Calu3 (cell line): ENCODE measurements at regions not wholly inside any gene's neighbourhood (a gene's known extent, or its start where the extent isn't known, plus 50 kb on each side); places are given as distances from the start of the nearest gene placed in this dataset.
"Not testable (repeated sequence)": the region's sequence is repeated elsewhere in the genome, so short reads cannot be mapped to it uniquely, and the experiment has no call there.

Experiments used
- BruUV-seq: library from RNA; stranded (reverse); fragments of 400-500 nt; replicated peaks from 2 replicates; lab custom pipeline; 2021; lab: Mats Ljungman, UMichigan
- CTCF ChIA-PET: fragments of 300-600 bp; sonication (Branson Sonifier 250); formaldehyde crosslinking; loops from one replicate; lab custom pipeline; 2022; ENCODE audit warnings: antibody characterized with exemption; lab: Charles Lee
- DNase-seq: peaks from one replicate; pipeline ENCODE4 v3.0.0; 2022
- H3K27ac Mint-ChIP-seq: one replicate; pipeline ENCODE4 v1.8.0; 2022; ENCODE audit warnings: mixed read lengths; ENCODE audit not compliant: unreplicated experiment
- H3K27me3 Mint-ChIP-seq: one replicate; pipeline ENCODE4 v1.8.0; 2022; ENCODE audit warnings: mixed read lengths; ENCODE audit not compliant: unreplicated experiment
- H3K36me3 Mint-ChIP-seq: one replicate; pipeline ENCODE4 v1.8.0; 2022; ENCODE audit warnings: mild to moderate bottlenecking, moderate library complexity, mixed read lengths; ENCODE audit not compliant: insufficient read depth, unreplicated experiment
- H3K4me1 Mint-ChIP-seq: one replicate; pipeline ENCODE4 v1.8.0; 2022; ENCODE audit warnings: mild to moderate bottlenecking, low read depth, mixed read lengths; ENCODE audit not compliant: unreplicated experiment
- H3K4me3 Mint-ChIP-seq: one replicate; pipeline ENCODE4 v1.8.0; 2022; ENCODE audit warnings: mild to moderate bottlenecking, low read depth, moderate library complexity, mixed read lengths; ENCODE audit not compliant: unreplicated experiment
- H3K9me3 Mint-ChIP-seq: one replicate; pipeline ENCODE4 v1.8.0; 2022; ENCODE audit warnings: low read depth, mixed read lengths; ENCODE audit not compliant: unreplicated experiment
- intact Hi-C: fragments of 100-400 bp; cut with micrococcal nuclease; formaldehyde crosslinking; loops from one replicate; pipeline ENCODE4 v1.10.0; 2022; ENCODE audit not compliant: unreplicated experiment

DNA sequence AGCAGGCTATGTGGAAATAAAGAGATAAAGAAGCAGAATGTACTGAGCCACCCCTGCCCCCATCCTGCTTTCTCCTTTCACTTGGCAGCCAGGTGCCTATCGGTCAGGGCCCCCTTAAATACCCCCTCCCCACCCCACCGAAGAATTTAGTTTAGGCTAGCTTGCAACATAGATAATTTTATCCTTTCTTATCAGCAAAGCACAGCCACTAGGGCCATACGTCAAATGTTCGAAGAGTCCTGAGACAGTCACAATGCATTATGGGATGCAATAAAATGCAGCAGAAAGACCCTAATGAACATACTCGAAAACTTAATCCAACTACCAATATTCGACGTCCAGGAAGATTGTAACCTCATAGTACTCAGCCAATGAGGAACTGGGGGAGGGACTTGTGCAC is 71.4 kb downstream of the ZNF195 start:
- H3K4me3 Mint-ChIP-seq, BruUV-seq, H3K36me3 Mint-ChIP-seq, DNase-seq, CTCF ChIA-PET, H3K4me1 Mint-ChIP-seq, H3K27me3 Mint-ChIP-seq, intact Hi-C loops, H3K27ac Mint-ChIP-seq, H3K9me3 Mint-ChIP-seq: not testable (repeated sequence)

DNA sequence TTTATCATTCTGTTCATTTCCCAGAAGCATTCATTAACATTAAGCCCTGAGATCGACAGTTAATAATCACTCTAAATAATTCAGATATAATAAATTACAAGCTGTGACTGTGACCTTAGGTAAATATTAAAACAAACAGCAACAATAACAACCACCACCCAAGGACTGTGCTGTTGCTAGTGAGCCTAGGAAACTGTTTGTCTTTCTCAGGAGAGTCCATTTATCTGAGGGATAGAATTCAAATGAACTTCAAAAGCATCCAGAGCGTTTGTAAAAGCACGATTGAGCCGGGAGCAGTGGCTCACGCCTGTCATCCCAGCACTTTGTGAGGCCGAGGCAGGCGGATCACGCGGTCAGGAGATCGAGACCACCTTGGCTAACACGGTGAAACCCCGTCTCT is 68.8 kb upstream of the MRGPRE start:
- H3K4me1 Mint-ChIP-seq, CTCF ChIA-PET, H3K27ac Mint-ChIP-seq, BruUV-seq, H3K4me3 Mint-ChIP-seq, intact Hi-C loops, H3K36me3 Mint-ChIP-seq, H3K9me3 Mint-ChIP-seq, H3K27me3 Mint-ChIP-seq, DNase-seq: not testable (repeated sequence)

DNA sequence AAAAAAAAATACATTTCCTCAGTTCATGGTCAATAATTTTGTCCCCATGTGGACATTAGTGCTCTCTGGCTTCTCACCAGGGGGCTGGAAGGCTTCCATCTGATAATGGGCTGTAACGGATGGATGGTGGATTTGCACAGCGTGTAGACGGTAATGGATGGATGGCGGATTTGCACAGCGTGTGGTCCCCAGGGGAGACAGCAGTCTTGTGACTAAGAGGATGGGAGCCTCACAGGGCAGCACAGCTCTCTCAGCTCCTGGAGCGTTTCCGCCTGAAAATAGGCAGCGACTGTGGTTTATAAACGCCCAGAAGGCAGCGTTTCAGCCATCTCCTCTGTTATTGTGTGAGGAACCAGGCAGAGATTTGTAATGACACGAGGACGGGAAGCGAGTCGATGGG is 68.4 kb upstream of the MRGPRE start:
- H3K4me1 Mint-ChIP-seq, H3K27ac Mint-ChIP-seq, H3K36me3 Mint-ChIP-seq, H3K9me3 Mint-ChIP-seq, H3K4me3 Mint-ChIP-seq, intact Hi-C loops, CTCF ChIA-PET, DNase-seq, H3K27me3 Mint-ChIP-seq, BruUV-seq: not testable (repeated sequence)

- CTCF ChIA-PET: not testable (repeated sequence)
Measured at GRCh38 chr11:3297834-3298233, 65.6 kb upstream of the MRGPRE start.

DNA sequence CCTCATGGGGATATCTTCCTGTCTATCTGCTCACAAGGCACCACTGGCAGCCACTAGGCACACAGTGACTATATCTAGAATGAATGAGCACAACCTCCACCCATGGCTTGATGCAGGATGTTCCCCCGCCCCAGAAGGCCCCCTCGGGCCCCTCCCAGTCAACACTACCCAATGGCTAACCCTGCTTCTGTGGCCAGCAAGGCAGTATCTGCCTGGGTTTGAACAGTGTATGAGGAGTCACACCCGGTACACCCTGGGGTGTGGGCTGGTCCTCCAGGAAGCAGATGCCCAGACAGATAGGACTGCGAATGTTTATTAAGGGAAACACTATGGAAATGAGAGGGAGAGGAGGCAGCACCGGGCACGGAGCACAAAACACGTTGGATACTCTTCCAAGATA is 58.3 kb upstream of the MRGPRE start:
- DNase-seq, H3K27ac Mint-ChIP-seq, H3K36me3 Mint-ChIP-seq, H3K4me3 Mint-ChIP-seq, H3K27me3 Mint-ChIP-seq, H3K4me1 Mint-ChIP-seq, H3K9me3 Mint-ChIP-seq, CTCF ChIA-PET, BruUV-seq, intact Hi-C loops: not testable (repeated sequence)

More at GRCh38 chr11:3297834-3298233, 65.6 kb upstream of the MRGPRE start:
- H3K4me1 Mint-ChIP-seq, intact Hi-C loops, H3K27me3 Mint-ChIP-seq, H3K36me3 Mint-ChIP-seq, BruUV-seq, H3K9me3 Mint-ChIP-seq, H3K27ac Mint-ChIP-seq, H3K4me3 Mint-ChIP-seq: not testable (repeated sequence)
- DNase-seq: peak; percentile 0

- intact Hi-C loops, H3K27ac Mint-ChIP-seq, CTCF ChIA-PET, DNase-seq, BruUV-seq, H3K4me1 Mint-ChIP-seq, H3K36me3 Mint-ChIP-seq, H3K4me3 Mint-ChIP-seq, H3K9me3 Mint-ChIP-seq, H3K27me3 Mint-ChIP-seq: not testable (repeated sequence)
Measured at GRCh38 chr11:3287326-3287905, 55.2 kb upstream of the MRGPRE start.

GRCh38 chr11:3285261-3285660 is 53.0 kb upstream of the MRGPRE start:
- H3K27ac Mint-ChIP-seq, CTCF ChIA-PET, DNase-seq, H3K27me3 Mint-ChIP-seq, H3K36me3 Mint-ChIP-seq, H3K4me1 Mint-ChIP-seq, intact Hi-C loops, H3K9me3 Mint-ChIP-seq, H3K4me3 Mint-ChIP-seq, BruUV-seq: not testable (repeated sequence)

- DNase-seq, H3K4me3 Mint-ChIP-seq, H3K27ac Mint-ChIP-seq, H3K9me3 Mint-ChIP-seq, CTCF ChIA-PET, intact Hi-C loops, BruUV-seq, H3K4me1 Mint-ChIP-seq, H3K36me3 Mint-ChIP-seq, H3K27me3 Mint-ChIP-seq: not testable (repeated sequence)
Measured at GRCh38 chr11:3284248-3284647, 52.0 kb upstream of the MRGPRE start.

DNA sequence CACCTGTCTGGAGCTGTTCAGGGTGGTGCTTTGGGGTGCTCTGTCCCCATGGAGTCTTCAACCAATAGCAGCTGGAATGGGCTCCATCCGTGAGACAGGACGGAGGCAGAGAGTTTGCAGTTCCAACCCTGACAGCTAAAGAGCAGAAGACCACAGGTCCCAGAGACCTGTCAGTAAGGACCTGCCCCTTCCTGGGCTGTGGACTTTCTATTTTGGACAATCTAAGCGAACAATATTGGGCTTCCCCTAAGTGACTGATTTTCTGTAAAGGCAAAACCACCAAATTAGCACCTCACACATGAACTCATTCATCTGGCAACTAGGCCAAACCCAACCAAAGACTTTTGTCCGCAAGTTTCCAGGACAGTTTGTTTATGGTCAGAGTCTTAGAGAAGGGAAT is 50.5 kb upstream of the MRGPRE start:
- CTCF ChIA-PET, intact Hi-C loops, H3K27ac Mint-ChIP-seq, H3K36me3 Mint-ChIP-seq, H3K27me3 Mint-ChIP-seq, DNase-seq, H3K4me3 Mint-ChIP-seq, BruUV-seq, H3K4me1 Mint-ChIP-seq, H3K9me3 Mint-ChIP-seq: not testable (repeated sequence)
